GM12873 (cell line): ENCODE measurements at regions not wholly inside any gene's neighbourhood (a gene's known extent, or its start where the extent isn't known, plus 50 kb on each side); places are given as distances from the start of the nearest gene placed in this dataset.

Experiments used
- TF ChIP-seq, protein P1 (sequence below): IDR thresholded peaks from 2 replicates; pipeline ENCODE4 v1.5.1; 2012; ENCODE audit warnings: low read depth, mild to moderate bottlenecking, moderate library complexity, low read length, control low read depth; ENCODE audit not compliant: insufficient read depth; ENCODE audit errors: missing control alignments

GRCh38 chr9:116064970-116065369 lies 88.6 kb upstream of the PAPPA start:
- TF ChIP-seq, protein P1, sequence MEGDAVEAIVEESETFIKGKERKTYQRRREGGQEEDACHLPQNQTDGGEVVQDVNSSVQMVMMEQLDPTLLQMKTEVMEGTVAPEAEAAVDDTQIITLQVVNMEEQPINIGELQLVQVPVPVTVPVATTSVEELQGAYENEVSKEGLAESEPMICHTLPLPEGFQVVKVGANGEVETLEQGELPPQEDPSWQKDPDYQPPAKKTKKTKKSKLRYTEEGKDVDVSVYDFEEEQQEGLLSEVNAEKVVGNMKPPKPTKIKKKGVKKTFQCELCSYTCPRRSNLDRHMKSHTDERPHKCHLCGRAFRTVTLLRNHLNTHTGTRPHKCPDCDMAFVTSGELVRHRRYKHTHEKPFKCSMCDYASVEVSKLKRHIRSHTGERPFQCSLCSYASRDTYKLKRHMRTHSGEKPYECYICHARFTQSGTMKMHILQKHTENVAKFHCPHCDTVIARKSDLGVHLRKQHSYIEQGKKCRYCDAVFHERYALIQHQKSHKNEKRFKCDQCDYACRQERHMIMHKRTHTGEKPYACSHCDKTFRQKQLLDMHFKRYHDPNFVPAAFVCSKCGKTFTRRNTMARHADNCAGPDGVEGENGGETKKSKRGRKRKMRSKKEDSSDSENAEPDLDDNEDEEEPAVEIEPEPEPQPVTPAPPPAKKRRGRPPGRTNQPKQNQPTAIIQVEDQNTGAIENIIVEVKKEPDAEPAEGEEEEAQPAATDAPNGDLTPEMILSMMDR: no peak

GRCh38 chr9:116066221-116066620 lies 87.4 kb upstream of the PAPPA start:
- TF ChIP-seq, protein P1: no peak

DNA sequence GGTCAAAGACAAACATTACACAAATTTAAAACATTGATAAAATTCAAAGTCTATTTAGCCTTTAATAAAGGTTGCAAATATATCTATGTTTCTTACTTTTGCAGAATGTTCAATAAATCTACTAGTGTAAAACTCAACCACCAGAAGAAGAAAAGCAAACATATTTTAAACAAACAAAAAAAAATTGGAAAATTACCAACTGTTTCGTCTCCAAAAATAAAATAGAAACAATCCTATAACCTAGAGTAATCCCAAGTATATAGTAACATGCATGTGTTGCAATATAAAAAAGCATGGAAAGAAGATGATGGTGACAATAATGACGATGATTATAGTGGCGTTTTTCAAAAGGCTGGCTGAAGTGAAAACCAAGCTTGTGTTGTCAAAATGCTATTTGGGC lies 86.0 kb upstream of the PAPPA start:
- TF ChIP-seq, protein P1: no peak

GRCh38 chr9:116070256-116070914 lies 83.2 kb upstream of the PAPPA start:
- TF ChIP-seq, protein P1: no peak

GRCh38 chr9:116072046-116072445 lies 81.5 kb upstream of the PAPPA start:
- TF ChIP-seq, protein P1: no peak

GRCh38 chr9:116073826-116074225 lies 79.8 kb upstream of the PAPPA start:
- TF ChIP-seq, protein P1: no peak

DNA sequence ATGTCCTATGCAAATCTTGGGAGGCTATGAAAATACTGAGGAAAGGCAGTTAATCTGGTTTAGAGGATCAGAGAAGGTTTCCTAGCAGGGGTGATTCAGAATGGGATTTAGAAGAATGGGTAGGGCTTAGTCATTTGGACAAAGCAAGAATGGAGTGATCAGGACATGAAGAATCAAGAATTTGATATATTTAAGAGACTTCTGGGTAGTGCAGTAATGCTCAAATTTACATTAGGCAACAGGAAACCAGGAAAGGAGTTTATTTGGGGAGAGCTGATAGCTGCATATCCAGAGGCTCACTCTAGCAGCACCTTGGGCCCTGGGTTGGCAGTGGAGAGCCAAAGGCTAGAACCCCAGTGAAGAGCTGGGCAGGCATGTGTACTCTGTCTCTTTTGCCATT lies 78.9 kb upstream of the PAPPA start:
- TF ChIP-seq, protein P1: no peak

DNA sequence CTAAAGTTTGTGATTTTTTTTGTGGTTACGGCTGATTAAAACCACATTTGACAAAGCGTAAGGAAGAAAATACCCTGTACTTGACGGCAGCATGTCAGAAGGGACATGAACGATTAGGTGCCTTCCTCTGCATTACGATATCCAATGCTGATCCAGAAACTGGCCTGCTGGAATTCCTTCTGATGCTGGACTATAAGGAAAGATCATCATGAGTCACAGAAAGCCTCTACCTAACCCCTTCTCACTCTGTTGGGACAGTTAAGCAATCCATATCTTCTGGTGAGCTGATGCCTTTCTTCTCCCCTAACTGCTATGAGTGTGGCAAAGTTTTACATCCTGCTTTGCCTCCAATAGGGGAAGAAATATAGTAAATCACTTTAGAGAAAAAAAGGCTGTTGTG lies 78.4 kb upstream of the PAPPA start:
- TF ChIP-seq, protein P1: no peak
